ENCODE measurements at regions not wholly inside any gene's neighbourhood (a gene's known extent, or its start where the extent isn't known, plus 50 kb on each side); places are given as distances from the start of the nearest gene placed in this dataset.

- no peak for DNase-seq (ENCODE audit: low read depth)
These were observed 710.1 kb upstream of the STXBP6 start for GRCh38 chr14:25759920-25760655.

- DNase-seq (ENCODE audit: low read depth): no peak
These were observed 709.3 kb upstream of the STXBP6 start for GRCh38 chr14:25759256-25759655.

- no peak for DNase-seq (ENCODE audit: low read depth)
These were observed 707.4 kb upstream of the STXBP6 start for GRCh38 chr14:25757364-25757763.

- no peak for DNase-seq (ENCODE audit: low read depth)
These were observed 706.9 kb upstream of the STXBP6 start for GRCh38 chr14:25756876-25757275.

GRCh38 chr14:25753130-25753529 is 703.2 kb upstream of the STXBP6 start:
- no peak for DNase-seq (ENCODE audit: low read depth)

- no peak for DNase-seq (ENCODE audit: low read depth)
These were observed 700.5 kb upstream of the STXBP6 start for GRCh38 chr14:25750436-25750835.
